CD4-positive, alpha-beta T cell (primary cell): ENCODE measurements at regions not wholly inside any gene's neighbourhood (a gene's known extent, or its start where the extent isn't known, plus 50 kb on each side); places are given as distances from the start of the nearest gene placed in this dataset.

Source experiments
- ATAC-seq: fragments of 200-7000 bp; cut with Tn5 transposase; one replicate; pipeline ENCODE4 v1.10.0; 2022; ENCODE audit warnings: mild to moderate bottlenecking; ENCODE audit not compliant: poor library complexity
- CTCF ChIA-PET: fragments of 350-600 bp; sonication (Branson Sonifier 250); formaldehyde crosslinking; loops from one replicate; lab custom pipeline; 2021; ENCODE audit warnings: antibody characterized with exemption, inconsistent platforms; lab: Charles Lee
- POLR2A ChIA-PET: fragments of 350-600 bp; sonication (Branson Sonifier 250); formaldehyde crosslinking; loops from one replicate; lab custom pipeline; 2021; ENCODE audit warnings: antibody characterized with exemption, inconsistent platforms; lab: Charles Lee
- DNase-seq, 14 experiments: peaks; one replicate each; pipeline ENCODE4 v3.0.0-alpha.2; 2013 to 2020; ENCODE audit warnings: mixed read lengths in 2 of 14
- H3K27ac ChIP-seq, 2 donors: one replicate each; pipeline versions ENCODE4 v1.5.1 to v1.7.0; 2013; ENCODE audit warnings: low read length in 2 of 2, low read depth in 1 of 2, mild to moderate bottlenecking in 1 of 2
- H3K27me3 ChIP-seq, 2 experiments: 1 replicate in 1 of 2; 2 replicates in 1 of 2; pipeline versions ENCODE4 v1.6.1 to v1.7.0; 2013; ENCODE audit warnings: low read length in 2 of 2, control low read depth in 1 of 2, mild to moderate bottlenecking in 1 of 2, moderate library complexity in 1 of 2; ENCODE audit not compliant: insufficient read depth in 2 of 2, control insufficient read depth in 1 of 2
- H3K36me3 ChIP-seq: one replicate; pipeline ENCODE4 v1.6.1; 2013; ENCODE audit warnings: low read length, control low read depth; ENCODE audit not compliant: insufficient read depth
- H3K4me1 ChIP-seq: one replicate; pipeline ENCODE4 v1.6.1; 2013; ENCODE audit warnings: low read length, control low read depth; ENCODE audit not compliant: insufficient read depth
- H3K4me3 ChIP-seq: one replicate; pipeline ENCODE4 v1.5.1; 2013; ENCODE audit warnings: mild to moderate bottlenecking, low read length, moderate library complexity
- H3K9me3 ChIP-seq, 2 experiments: 1 replicate in 1 of 2; 2 replicates in 1 of 2; pipeline versions ENCODE4 v1.6.1 to v1.7.0; 2013; ENCODE audit warnings: low read length in 2 of 2, mild to moderate bottlenecking in 2 of 2, control low read depth in 1 of 2, moderate library complexity in 1 of 2; ENCODE audit not compliant: control insufficient read depth in 1 of 2, insufficient read depth in 1 of 2
- H3K27ac Mint-ChIP-seq: one replicate; pipeline ENCODE4 v1.8.0; 2020; ENCODE audit warnings: mixed read lengths
- H3K27me3 Mint-ChIP-seq: one replicate; pipeline ENCODE4 v1.8.0; 2021; ENCODE audit warnings: mixed read lengths
- H3K36me3 Mint-ChIP-seq: one replicate; pipeline ENCODE4 v1.8.0; 2021; ENCODE audit warnings: low read depth, mixed read lengths
- H3K4me1 Mint-ChIP-seq: one replicate; pipeline ENCODE4 v1.8.0; 2021; ENCODE audit warnings: low read depth, mixed read lengths
- H3K4me3 Mint-ChIP-seq: one replicate; pipeline ENCODE4 v1.8.0; 2020; ENCODE audit warnings: mild to moderate bottlenecking, mixed read lengths
- H3K9me3 Mint-ChIP-seq: one replicate; pipeline ENCODE4 v1.8.0; 2020; ENCODE audit warnings: mixed read lengths
- CTCF ChIP-seq: fragments of 200-600 bp; IDR thresholded peaks from one replicate; pipeline ENCODE4 v1.8.0; 2022; ENCODE audit warnings: antibody characterized with exemption, mild to moderate bottlenecking
- intact Hi-C, 2 experiments: fragments of 100-400 bp; cut with DNase I in 1 of 2; cut with micrococcal nuclease in 1 of 2; formaldehyde crosslinking; loops; one replicate each; pipeline versions ENCODE4 v1.15.1 to v1.9.0; 2023 to 2025; cut with DNase I, micrococcal nuclease

DNA sequence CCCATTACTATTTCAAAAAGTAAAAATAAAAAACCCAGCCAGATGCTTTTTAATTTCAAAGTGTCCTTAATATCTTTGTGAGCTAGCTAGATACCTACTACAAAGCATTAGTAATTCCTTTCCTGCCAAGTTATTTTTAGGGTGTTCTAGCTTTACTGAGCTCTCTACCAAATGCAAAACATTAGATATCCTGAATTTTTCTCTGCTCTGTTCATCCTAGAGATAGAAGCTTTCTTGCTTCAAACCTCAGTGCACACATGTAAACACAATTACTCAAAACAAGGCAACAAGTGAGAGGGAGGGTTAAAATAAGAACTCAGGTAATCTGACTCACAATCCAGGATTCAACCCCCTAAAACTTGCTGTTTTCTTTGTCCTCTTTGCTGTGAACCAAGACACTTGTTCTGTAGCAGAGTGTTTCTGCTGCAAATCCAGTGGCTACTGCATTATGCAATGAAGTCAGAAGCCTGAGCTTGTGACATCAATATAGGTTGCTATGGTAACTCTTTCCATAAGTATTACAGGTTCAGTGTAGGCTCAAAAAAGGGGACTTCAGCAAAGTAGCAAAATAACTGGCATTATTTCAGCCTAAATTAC lies 72.6 kb upstream of the STXBP5 start:
- no peak overlapping the region for H3K4me3 Mint-ChIP-seq
- H3K36me3 ChIP-seq, result no peaks in the 10 kb centered on the region
- H3K9me3 ChIP-seq, result no peaks in the 10 kb centered on the region
- H3K4me1 Mint-ChIP-seq, result peaks cover 8% of the 10 kb centered on the region
- POLR2A ChIA-PET, result interaction anchor here (0.7 kb wide), 1 partner anchor 79 kb away, joined by 3 read pairs; no protein-coding TSS in a partner anchor
- no peaks in the 10 kb centered on the region for H3K27me3 Mint-ChIP-seq
- ATAC-seq, result peak; percentile 21
- intact Hi-C loops, result no loop called here
- H3K4me3 ChIP-seq, result no peak overlapping the region
- H3K27ac Mint-ChIP-seq, result no peak overlapping the region
- H3K36me3 Mint-ChIP-seq, result no peaks in the 10 kb centered on the region
- peaks cover 2% of the 10 kb centered on the region for H3K9me3 Mint-ChIP-seq
- CTCF ChIA-PET, result no interaction called here
- no peaks in the 10 kb centered on the region for H3K4me1 ChIP-seq
- no peak overlapping the region for H3K27ac ChIP-seq
- H3K27me3 ChIP-seq, result no peaks in the 10 kb centered on the region
- DNase-seq, result peak in 2 of 14 experiments; percentile 4 to 13
- no peak for TF ChIP-seq CTCF

DNA sequence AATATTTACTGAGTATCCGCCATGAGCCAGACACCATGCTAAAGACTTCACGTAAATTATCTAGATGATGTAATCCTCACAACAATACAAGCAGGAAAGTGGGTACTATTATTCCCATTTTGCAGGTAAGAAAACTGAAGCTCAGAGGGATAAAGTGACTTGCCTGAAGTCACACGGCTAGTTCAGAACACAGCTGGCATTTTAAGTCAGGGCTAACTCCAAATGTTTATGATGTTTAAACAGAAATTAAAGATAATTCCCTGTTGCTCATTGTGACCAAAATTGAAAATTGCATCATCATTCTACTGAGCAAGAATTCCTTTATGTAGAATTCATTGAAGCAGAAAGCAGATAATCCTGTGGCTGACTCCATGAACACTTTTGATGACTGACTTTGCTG lies 71.3 kb upstream of the STXBP5 start:
- Mint-ChIP-seq H3K27me3 (no peaks in the 10 kb centered on the region), H3K36me3 (no peaks in the 10 kb centered on the region), H3K9me3 (peaks cover 2% of the 10 kb centered on the region), H3K4me1 (peaks cover 8% of the 10 kb centered on the region), H3K4me3 (no peak overlapping the region), H3K27ac (no peak overlapping the region)
- no peak for TF ChIP-seq CTCF
- H3K9me3 ChIP-seq, result no peaks in the 10 kb centered on the region
- no peaks in the 10 kb centered on the region for H3K4me1 ChIP-seq
- H3K36me3 ChIP-seq, result no peaks in the 10 kb centered on the region
- ChIA-PET CTCF (no interaction called here), POLR2A (no interaction called here)
- intact Hi-C loops, result no loop called here
- no peak for DNase-seq
- no peak for ATAC-seq
- H3K4me3 ChIP-seq, result no peak overlapping the region
- no peaks in the 10 kb centered on the region for H3K27me3 ChIP-seq
- no peak overlapping the region for H3K27ac ChIP-seq

DNA sequence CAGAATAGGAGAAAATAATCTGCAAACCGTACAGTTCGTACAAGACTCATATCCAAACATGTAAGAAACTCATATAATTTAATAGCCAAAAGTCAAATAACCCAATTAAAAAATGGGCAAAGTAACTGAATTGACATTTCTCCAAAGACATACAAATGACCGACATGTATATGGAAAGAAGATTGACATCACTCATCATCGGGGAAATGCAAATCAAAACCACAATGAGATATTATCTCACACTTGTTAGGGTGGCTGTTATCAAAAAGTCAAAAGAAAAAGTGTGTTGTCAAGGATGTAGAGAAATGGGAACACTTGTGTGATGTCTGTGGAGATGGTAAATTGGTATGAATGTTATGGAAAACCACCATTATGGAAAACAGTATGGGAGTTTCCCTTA lies 70.5 kb upstream of the STXBP5 start:
- Histone ChIP-seq H3K4me3 (no peak overlapping the region), H3K36me3 (no peaks in the 10 kb centered on the region), H3K9me3 (no peaks in the 10 kb centered on the region), H3K27me3 (no peaks in the 10 kb centered on the region), H3K4me1 (no peaks in the 10 kb centered on the region), H3K27ac (no peak overlapping the region)
- ChIA-PET CTCF (no interaction called here), POLR2A (no interaction called here)
- Mint-ChIP-seq H3K27ac (no peak overlapping the region), H3K9me3 (peaks cover 2% of the 10 kb centered on the region), H3K36me3 (no peaks in the 10 kb centered on the region), H3K27me3 (no peaks in the 10 kb centered on the region), H3K4me1 (peaks cover 8% of the 10 kb centered on the region), H3K4me3 (no peak overlapping the region)
- TF ChIP-seq CTCF, result no peak
- DNase-seq, result no peak
- no peak for ATAC-seq
- intact Hi-C loops, result no loop called here
